GM18508 (cell line): ENCODE measurements at regions not wholly inside any gene's neighbourhood (a gene's known extent, or its start where the extent isn't known, plus 50 kb on each side); places are given as distances from the start of the nearest gene placed in this dataset.
"Not testable (repeated sequence)": the region's sequence is repeated elsewhere in the genome, so short reads cannot be mapped to it uniquely, and the experiment has no call there.

Experiments used
- ATAC-seq: cut with Tn5 transposase; IDR thresholded peaks from one replicate; pipeline ENCODE4 v1.9.1; 2021; ENCODE audit warnings: moderate number of reproducible peaks; ENCODE audit not compliant: insufficient read depth, unreplicated experiment

DNA sequence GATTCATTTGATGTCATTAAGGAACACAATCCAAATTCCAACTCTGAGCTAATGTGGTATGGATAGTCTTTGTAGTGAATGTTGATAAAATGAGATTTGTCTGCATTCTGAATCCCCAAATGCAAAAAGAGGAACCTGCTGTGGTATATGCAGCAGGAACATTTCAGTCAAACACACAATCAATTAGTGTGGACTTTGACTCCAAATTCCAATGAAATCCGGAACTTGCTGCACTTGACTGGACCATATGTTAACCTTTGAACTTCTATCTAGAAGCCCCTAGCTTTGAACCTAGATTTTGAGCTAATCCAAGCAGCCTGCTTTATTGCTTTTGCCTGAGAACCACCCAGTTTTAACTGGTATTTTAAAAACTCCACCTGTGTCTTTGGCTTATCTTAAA is 341.3 kb downstream of the SPRY2 start:
- ATAC-seq = no peak

DNA sequence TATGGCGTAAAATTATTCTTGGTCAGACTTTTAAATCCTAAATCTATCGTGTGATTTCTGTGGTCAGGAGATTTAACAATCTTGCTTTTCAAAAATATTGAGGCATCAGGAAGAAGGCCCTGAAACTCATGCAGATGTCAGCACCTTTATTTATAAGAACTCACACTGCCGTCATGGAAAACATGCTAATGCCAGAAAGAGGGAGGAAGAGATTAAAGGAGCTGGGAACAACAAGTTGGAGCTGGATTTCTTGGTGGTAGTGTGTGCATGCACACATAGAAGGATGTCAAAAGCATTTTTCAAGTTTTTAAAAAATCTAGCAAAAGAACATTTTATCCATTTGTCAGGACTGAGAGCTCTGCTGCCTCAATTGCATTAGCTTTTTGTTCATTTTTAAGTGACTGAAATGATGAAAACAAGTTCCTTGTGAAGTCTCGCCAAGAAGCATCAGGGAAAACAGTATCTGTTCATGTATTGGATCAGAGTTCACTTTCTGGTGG is 342.5 kb downstream of the SPRY2 start:
- no peak for ATAC-seq

DNA sequence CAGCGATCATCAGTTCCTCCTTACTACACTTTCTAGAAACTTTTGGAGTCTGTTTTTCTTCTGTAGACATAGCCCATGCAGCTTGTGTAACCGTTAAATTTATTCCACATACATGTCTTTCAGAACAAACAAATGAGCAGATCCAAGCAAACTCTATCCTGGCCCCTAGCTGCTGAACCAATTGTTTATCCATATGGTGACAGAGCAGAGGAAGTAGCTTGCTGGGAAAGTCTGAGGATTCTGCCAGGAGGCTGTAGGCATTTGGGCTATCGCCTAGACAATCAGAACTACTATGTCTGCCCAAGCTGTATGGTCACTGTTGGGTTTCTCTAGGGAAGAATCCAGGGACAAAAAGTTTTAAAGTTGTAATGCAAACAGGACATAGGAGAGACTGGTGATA is 343.7 kb downstream of the SPRY2 start:
- no peak for ATAC-seq

DNA sequence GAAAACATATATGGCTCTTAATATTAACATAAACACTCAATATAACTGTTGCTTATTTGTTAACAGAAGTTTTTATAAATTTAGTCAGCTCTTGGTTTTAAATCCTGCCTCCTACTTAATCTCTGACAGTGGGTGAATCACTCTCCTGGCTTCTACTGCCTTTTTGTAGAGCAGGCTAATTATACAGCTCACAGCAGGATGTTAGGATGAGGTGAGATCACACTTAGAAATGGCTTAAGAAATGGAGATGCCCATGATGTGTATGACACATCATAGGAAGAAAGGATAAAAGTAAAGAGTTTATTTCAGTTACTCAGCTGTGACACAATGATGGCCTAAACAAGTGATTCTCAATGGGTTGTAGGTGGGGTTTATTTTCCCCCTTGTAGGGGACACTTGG is 345.6 kb downstream of the SPRY2 start:
- ATAC-seq = no peak

DNA sequence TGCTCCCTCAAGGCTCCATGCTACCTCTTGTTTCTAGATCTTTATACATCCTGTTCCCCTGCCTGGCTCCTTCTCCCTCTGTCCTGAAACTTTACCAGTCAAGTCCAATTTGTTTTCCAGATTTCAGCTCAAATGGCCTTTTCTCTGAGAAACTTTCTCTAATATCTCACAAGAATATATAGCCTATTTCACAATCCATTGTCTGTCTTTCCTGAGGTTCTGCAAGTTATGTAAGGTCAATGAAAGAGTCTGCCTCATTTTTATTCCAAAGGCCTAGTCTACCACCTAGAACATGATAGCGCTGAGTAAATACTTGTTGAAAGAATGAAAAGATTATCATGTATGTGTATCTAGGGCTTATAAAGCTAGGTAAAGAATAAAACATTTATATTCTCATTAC is 348.8 kb downstream of the SPRY2 start:
- ATAC-seq = no peak

DNA sequence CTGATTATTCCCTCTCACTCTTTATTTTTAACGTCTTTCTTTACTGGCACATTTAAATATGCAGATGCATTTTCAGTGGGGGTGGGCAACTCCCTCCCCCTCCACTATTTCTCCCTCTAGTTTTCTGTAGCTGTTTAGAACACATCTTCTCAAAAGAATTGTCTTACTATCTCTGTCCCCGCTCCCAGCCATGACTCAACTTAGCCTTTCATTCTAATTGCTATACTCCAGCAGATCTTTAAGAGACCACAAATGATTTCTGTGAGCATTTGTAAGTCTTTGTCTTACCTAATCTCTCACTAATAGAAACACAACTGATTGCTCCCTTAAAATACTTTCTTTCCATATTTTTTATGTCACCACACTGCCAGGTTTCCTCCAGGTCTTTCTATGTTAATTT is 350.9 kb downstream of the SPRY2 start:
- ATAC-seq = no peak

DNA sequence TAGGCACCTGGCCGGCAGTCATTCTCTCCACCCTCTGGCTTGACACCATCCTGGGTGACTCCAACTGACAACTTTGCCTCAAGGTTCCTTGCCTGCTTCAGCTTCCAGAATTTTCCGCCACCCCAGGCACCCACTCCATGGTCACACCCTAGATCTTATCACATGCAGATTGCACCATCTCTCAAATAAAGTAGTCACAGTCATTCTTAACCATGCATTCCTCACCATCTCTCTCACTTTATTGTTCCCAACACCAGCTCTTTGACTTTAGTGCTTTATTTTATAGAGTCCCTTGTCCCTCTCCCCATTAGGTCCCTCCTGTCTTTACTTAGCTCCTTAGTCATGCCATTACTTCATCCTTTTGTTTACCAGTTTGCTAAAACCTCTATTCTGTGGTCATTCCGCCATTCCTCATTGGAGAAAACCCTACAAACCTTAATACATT is 351.7 kb downstream of the SPRY2 start:
- no peak for ATAC-seq

DNA sequence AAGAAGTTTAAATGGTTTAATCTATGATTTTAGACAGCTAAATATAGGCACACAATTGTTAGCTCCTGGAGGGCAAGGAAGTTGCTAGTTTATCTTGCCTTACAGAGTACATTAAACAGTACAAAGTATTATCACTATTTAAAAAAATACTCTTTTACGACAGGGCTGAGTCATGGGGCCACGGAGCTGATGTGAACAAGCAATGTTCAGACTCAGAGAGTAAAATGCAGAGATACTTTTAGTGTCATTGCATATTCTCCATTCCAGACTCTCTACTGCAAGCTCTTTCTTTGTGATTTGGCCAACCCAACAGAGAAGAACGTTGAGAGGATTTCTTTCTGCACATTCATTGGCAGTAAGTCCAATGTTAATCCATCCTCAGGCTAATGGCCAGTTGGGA is 352.4 kb downstream of the SPRY2 start:
- ATAC-seq = no peak

DNA sequence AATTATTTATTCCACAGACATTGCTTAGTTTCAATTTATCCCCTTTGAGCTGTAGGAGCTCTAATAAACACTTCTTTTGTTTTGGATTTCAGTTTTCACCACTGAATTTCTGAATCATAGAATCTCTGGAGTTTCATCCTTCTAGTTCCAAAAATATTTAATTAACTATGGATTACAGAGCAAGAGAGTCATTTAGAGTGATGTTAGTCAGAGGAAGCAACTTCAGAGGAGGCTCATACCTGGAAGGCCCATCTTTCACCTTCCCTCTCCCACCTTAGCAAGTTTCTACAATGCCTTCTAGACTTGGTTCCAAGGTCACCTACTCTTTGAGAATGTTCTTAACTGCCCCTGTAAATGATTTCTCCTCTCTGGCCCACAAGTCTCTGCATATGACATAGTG is 353.2 kb downstream of the SPRY2 start:
- ATAC-seq = no peak

DNA sequence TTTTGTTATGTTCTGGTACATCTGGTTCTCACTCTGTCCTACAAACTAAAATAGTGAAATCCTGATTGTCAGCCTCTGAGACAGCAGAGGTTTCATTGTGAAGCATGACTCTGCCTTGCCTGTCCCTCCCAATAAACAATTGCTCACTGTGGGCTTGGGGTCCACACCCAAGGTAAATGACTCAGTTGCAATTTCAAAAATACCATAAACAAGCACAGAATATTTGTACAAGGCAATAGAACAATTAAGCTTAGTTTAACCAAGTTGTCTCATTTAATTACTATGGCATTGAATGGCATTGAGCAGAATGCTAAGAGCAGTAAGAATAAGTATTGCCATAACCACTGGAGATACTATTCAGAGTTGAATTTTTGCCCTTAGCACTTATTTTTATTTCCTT is 353.6 kb downstream of the SPRY2 start:
- no peak for ATAC-seq

DNA sequence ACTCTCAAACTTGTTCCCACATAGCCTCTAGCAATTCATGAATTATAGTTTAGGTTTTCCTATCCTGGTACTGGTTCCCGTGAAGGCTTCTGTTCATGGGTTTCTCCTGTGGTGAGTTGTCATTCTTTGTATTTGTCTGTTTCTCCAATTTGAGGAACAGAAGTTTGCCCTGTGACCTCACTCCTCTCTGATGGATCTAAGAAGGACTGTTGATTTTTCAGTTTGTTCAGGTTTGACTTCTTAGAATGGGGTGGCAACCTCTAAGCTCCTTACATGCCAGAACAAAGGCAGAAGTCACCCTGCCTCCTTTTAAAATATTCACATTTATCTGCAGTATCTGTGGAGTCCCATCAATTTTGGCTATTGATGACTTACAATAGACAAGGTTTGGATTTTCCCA is 354.0 kb downstream of the SPRY2 start:
- ATAC-seq = no peak

DNA sequence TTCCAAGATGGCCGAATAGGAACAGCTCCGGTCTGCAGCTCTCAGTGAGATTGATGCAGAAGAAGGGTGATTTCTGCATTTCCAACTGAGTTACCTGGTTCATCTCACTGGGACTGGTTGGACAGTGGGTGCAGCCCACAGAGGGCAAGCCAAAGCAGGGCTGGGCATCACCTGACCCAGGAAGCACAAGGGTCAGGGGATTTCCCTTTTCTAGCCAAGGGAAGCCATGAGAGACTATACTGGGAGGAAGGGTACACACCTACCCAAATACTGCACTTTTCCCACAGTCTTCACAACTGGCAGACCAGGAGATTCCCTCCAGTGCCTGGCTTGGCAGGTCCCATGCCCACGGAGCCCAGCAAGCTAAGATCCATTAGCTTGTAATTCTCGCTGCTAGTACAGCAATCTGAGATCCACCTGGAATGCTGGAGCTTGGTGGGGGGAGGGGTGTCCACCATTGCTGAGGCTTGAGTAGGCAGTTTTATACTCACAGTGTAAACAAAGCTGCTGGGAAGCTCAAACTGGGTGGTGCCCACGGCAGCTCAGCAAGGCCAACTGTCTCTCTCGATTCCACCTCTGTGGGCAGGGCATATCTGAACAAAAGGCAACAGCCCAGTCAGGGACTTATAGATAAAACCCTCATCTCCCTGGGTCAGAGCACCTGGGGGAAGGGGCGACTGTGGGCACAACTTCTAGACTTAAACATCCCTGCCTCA is 365.8 kb downstream of the SPRY2 start:
- ATAC-seq = not testable (repeated sequence)

DNA sequence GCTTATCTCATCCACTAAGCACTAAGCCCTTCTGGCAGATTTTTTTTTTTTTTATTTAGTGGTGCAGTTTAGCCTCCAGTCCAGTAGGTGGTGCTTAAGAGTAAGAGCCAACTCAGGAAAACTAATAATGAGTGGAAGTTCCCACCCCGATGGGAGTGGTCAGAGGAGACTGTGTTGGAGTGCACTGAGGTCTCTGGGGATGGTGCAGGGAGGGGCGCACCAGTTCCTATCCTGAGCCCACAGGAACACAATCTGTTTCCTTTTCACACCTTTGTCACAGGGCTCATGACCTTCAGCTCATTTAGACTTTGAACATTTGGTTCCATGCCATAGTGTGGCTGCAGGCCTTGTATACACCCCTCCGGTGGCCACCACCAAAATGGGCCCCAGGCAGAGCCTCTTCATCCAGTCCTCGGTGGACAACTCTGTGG is 367.4 kb downstream of the SPRY2 start:
- ATAC-seq = peak; percentile 93

DNA sequence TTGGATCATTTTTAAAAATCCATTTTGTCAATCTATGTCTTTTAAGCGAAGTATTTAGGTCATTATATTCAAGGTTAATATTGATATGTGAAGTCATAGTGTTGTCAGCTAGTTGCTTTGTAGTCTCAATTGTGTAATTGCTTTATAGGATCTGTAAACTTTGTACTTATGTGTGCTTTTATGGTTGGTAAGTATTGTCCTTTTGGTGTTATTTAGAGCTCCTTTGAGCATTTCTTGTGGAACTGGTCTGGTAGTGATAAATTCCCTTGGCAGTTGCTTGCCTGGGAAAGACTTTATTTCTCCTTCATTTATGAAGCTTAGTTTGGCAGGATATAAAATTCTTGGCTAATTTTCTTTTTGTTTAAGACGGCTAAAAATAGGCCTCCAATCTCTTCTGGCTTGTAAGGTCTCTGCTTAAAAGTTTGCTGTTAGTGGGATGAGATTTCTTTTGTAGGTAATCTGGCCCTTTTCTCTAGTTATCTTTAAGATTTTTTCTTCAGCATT is 368.8 kb downstream of the SPRY2 start:
- no peak for ATAC-seq

DNA sequence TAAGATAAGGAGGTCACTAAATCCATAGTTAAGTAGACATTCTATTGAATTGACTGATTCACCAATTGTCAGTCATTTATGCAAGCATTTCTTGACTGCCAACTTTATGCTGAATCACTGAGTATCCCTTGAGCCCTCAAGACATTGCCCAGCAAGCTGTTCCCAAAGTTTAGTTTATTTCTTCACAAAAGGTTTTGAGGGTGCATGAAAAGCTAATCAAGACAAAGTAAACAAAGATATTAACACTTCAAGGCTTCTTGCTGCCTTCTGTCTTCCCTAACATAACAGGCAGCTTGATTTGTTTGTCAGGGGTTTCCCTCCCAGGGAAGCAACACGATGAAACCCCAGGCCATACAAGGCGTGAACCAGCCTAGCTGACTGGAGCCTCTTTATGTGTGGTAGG is 374.4 kb downstream of the SPRY2 start:
- ATAC-seq = no peak

DNA sequence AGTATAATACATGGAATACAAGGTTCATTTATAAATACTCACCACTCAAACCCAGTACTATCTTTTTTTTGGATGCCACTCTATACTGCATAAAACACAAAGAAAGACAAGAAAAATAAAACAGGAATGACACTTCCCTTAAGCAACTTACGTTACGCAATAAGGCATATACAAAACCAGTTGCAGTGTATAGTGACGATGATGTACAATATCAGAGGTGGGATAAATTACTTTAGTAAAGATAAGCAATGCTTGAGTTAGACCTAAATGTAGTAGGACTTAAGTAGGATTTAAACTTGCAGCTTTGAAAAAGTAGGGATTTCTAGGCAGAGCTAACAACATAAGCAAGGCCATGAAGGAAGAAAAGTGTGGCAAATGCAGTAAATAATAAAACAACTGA is 374.9 kb downstream of the SPRY2 start:
- no peak for ATAC-seq

DNA sequence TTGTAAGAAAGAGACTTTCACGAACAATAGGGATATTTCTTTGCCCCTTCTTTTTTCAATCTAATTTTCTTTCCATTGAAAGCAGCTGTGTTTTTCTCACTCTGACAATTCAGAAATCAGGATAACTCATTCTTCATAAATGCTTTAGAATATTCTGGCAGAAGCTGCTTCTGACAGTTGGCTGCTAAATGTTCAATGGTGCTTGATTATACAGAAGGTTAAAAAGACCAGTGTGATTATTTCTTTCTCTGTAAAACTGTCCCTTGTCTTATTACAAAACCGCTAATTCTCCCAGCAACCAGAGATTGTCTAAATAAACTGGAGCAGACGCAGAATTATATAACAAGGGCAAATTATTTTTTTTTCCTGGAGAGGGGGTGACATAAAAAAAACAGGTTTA is 394.4 kb downstream of the SPRY2 start:
- ATAC-seq = no peak

DNA sequence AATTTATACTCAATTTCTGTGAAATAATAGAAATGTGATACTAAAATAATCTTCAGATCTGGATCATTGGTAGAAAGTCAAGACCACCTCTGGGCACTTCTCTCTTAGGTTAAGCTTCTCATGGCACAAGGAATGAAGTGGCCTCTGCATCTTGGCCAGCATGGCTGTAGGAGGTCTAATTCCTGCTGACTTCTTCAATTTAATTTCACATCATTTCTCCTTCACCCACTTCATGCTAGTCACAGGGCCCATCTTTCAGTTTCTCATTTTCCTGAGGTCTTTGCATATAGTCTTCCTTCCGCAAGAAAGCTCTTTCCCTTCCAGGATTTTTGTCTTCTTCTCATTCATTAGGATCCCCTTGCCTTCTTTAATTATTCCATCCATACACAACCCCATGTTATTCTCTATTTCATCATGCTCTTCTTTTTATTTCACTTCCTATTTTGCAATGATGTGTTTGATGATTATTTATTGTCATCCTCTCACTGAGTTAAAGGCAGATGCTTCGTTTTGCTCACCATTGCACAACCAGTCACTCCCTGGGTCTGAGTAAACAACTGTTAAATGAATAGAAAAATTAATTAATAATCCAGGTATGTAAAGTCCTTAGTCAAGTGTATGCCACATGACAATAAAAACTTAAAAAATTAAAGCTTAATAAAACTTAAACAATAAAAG is 397.4 kb downstream of the SPRY2 start:
- ATAC-seq = no peak

DNA sequence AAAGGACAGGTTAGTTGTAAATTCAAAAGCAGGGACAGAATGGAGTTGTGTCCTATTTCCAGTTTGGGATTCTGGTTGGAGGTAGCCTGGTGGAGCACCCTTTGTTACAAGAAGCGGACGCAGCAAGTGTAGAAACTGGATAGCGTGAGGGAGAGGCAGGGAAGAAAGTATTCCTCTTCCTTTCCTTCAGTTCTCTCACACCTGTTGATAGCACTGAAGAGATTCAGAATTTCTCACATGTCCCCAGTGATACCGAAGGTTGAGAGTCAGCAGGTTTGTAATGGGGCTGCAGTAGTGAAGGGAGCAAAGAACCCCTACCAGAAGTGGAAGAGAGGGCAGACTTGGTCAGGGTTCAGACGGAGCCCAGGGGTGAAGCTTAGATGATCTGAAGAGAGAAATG is 399.2 kb downstream of the SPRY2 start:
- no peak for ATAC-seq

DNA sequence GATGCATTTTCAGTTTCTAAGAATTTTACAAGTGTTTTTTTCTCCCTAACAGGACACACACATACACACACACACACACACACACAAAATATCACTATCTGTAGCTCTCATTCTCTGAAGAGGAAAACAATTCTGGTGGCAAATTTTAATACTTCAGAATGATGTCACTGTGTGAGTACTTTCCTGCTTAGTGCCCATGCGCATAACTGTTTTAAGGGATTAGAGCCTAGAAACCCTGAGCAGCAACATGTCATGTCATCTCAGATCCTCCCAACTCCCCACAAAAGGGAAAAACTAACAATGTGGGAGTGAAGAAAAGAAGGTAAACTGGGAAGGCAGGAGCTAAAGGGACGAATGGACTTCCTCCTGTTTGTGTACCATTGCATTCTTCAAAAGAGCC is 401.2 kb downstream of the SPRY2 start:
- no peak for ATAC-seq

DNA sequence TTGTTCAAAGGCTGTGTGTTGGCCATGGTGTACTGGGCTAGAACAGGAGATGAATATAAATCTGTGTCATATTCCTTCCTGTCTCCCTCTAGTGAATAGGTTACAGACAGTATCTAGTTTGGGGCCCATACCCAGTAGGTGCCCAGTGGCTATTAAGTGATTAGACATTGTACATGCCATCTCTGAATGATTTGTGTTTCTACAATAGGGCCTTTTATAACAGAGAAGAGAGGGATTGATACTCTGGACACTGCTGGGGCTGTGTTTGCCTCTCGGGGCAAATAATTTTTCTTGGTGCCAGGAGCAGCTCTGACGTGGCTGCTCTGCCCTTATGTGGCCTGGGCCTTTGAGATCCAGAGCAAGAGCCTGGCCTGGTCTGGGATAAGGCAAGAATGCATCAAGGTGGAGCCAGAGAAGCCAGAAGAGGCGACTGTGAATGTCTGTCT is 403.1 kb downstream of the SPRY2 start:
- ATAC-seq = no peak

DNA sequence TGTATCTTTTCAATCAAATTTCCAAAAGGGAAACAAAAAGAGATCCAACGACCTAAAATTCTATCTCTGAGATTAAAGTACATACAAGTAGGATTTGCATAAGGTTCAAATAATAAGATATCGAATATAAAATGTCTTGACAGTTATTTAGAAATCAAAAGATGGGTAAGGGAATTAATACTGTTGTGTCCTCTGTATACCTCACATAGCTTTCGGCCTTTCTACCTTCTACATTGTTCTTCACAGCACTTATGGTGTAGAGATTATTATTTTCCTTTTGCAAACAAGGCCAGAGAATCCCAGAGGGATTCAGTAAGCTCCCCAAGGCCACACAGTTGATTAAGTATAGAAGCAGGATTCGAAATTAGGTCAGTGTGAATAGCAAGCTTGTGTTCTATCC is 403.6 kb downstream of the SPRY2 start:
- ATAC-seq = no peak
